Fibroblast of villous mesenchyme (primary cell): ENCODE measurements at regions not wholly inside any gene's neighbourhood (a gene's known extent, or its start where the extent isn't known, plus 50 kb on each side); places are given as distances from the start of the nearest gene placed in this dataset.

Experiments used
- DNase-seq: peaks from one replicate; pipeline ENCODE4 v3.0.0-alpha.2; 2010; ENCODE audit warnings: low read depth
- H3K4me3 ChIP-seq: 2 replicates; pipeline ENCODE4 v1.5.1; 2011; ENCODE audit warnings: low read depth, mild to moderate bottlenecking, low read length
- TF ChIP-seq, protein P1 (sequence below): IDR thresholded peaks from 2 replicates; pipeline ENCODE4 v1.5.1; 2012; ENCODE audit warnings: low read depth, mild to moderate bottlenecking, low read length; ENCODE audit not compliant: insufficient read depth

DNA sequence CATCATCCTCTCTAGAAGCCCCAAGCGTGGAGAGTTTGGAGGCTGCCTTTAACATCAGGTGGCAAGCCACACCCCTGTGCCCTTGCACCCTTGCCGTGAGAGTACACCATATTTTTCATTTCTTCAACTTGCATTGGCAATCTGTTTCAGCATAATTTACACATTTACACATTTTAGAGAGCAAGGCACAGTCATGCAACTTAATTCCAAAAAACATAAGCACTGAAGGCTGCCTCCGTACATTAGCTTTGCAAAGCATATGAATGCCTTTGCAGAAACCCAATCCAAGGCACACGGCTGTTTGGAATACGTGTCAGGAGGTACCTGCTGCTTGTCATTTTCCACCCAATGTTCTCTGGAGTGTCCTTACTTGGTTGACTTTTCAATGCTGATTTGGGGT, 833.1 kb downstream of the VRK1 start:
- TF ChIP-seq, protein P1, sequence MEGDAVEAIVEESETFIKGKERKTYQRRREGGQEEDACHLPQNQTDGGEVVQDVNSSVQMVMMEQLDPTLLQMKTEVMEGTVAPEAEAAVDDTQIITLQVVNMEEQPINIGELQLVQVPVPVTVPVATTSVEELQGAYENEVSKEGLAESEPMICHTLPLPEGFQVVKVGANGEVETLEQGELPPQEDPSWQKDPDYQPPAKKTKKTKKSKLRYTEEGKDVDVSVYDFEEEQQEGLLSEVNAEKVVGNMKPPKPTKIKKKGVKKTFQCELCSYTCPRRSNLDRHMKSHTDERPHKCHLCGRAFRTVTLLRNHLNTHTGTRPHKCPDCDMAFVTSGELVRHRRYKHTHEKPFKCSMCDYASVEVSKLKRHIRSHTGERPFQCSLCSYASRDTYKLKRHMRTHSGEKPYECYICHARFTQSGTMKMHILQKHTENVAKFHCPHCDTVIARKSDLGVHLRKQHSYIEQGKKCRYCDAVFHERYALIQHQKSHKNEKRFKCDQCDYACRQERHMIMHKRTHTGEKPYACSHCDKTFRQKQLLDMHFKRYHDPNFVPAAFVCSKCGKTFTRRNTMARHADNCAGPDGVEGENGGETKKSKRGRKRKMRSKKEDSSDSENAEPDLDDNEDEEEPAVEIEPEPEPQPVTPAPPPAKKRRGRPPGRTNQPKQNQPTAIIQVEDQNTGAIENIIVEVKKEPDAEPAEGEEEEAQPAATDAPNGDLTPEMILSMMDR = no peak
- no peak overlapping the region for H3K4me3 ChIP-seq

DNA sequence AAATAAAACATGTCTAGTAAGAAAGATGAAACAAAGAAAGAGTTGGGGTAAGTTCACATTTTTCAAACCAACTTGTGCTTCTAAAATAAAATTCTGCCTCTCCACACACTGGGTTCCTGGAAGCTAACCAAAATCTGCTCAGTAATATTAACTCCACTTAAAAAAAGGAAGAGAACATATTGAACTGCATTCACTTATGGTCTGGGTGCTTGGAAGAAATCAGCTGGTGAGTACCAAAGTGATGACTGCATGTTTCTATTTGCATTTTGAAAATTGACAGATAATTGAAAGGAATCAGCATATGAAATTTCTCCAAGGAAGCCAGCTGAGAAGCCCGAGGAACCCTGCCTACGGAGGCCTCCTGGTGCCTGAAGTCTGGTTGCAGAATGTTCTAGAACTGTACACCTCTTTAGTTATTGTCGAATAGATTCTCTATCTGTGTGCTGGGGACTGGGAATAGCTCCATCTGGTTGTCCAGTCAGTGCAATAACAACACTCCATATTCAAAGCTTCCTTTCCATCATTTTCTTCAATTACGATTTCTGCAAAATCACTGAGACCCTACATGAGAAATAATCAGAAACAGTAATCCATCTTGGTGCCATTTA, 836.1 kb downstream of the VRK1 start:
- H3K4me3 ChIP-seq = no peak overlapping the region
- no peak for DNase-seq
- TF ChIP-seq, protein P1 = no peak

More for the DNA sequence above, 833.1 kb downstream of the VRK1 start:
- no peak for DNase-seq

DNA sequence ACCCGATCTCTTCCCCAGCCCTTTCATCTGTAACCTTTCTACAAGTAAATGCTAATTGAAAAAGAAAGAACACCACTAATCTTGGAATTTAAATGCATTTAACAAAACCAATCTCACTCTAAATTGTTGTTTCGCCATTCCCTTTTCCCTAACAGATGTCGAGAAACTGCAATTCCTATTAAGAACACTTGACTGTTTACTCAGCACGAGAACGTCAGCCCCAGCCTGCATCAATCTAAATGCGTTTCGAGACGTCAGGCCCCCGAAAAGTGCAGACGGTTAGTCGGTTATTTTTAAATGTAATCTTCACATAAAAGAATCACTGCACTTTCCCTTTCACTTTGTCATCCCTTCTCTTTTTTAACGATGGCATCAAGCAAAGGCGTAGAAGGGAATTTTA, 837.6 kb downstream of the VRK1 start:
- DNase-seq = no peak
- H3K4me3 ChIP-seq = no peak overlapping the region

DNA sequence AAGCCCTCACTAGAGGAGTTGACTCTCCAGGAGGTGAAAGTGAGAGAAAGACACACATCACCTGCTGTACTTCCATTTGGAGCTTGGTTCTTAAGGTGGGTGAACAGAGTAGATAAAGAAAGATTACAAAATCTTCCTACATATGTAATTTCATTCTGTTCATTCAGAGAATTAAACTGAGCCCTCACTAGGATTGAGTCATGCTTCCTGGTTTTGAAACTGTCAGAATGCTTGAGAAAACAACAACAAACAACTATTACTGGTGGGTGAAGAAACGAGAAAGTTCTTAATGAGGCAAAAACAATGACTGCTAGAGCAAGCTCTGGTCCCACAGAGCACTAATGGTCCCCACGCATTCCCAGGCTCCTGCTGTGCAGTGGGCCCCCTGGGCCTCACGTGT, 841.7 kb downstream of the VRK1 start:
- no peak for DNase-seq
- H3K4me3 ChIP-seq = no peak overlapping the region
- TF ChIP-seq, protein P1 = no peak

More for the DNA sequence above, 837.6 kb downstream of the VRK1 start:
- TF ChIP-seq, protein P1 = no peak

DNA sequence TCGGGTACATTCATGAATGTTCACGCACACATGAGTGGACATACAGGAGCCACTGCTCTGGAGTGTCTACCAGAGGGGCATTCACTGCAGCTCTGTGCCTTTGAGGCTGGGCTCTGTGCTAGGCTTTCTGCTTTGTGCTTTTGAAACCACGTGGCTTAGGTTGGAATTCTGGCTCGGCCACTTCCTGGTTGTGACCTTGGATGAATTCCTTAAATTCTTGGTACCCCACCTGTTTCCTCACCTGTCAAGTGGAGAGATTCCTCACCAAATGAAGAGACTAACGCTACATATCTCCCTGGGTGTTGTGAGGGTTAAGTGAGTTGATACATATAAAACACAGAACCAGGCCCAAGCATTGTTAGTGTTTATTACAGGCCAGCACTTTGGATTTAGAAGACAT, 842.8 kb downstream of the VRK1 start:
- no peak overlapping the region for H3K4me3 ChIP-seq
- no peak for DNase-seq
- TF ChIP-seq, protein P1 = no peak

DNA sequence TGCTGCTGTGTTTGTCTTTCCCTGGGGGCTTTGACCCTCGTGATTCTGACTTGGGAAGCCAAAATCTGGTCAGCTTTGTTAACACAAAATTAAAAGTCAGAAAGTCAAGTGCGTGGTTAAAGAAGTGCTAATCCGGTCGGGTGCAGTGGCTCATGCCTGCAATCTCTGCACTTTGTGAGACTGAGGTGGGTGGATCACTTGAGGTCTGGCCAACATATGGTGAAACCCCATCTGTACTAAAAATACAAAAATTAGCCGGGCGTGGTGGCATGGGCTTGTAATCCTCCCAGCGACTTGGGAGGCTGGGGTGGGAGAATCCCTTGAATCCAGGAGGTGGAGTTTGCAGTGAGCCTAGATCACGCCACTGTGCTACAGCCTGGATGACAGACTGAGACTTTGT, 844.6 kb downstream of the VRK1 start:
- no peak for DNase-seq
- TF ChIP-seq, protein P1 = no peak
- H3K4me3 ChIP-seq = no peak overlapping the region

DNA sequence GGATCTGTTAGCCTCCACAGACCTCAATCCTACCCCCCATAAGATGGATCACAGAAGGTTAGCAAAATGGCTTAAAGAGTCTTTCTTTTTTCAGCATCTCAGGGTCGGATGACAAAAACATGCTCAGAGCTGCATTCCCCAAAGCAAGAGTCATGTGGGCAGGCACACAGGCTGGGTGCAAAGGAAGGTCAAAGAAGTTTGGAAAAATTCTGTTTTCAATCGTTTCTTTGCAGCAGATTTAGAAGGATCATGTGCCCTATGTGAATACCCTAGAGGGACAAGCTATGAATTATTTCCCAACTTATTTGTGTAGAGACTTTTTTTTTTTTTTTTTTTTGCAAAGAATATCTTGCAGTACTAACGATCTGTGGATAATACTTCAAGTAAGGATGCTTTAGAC, 845.4 kb downstream of the VRK1 start:
- H3K4me3 ChIP-seq = no peak overlapping the region
- TF ChIP-seq, protein P1 = no peak
- DNase-seq = no peak
